Neuronal stem cell (in vitro differentiated cells): ENCODE measurements at regions not wholly inside any gene's neighbourhood (a gene's known extent, or its start where the extent isn't known, plus 50 kb on each side); places are given as distances from the start of the nearest gene placed in this dataset.

Experiments
- DNase-seq: peaks from one replicate; pipeline ENCODE4 v3.0.0-alpha.2; 2013; ENCODE audit warnings: low spot score
- H2AFZ ChIP-seq: one replicate; pipeline ENCODE4 v1.6.1; 2013; ENCODE audit warnings: mild to moderate bottlenecking, low read length, inconsistent platforms
- H2AK5ac ChIP-seq: 2 replicates; pipeline ENCODE4 v1.6.1; 2013; ENCODE audit warnings: low read depth, mild to moderate bottlenecking, inconsistent platforms, low read length, moderate library complexity, mixed read lengths
- H2BK120ac ChIP-seq: 2 replicates; pipeline ENCODE4 v1.6.1; 2013; ENCODE audit warnings: low read depth, mild to moderate bottlenecking, inconsistent platforms, low read length, moderate library complexity, mixed read lengths
- H2BK12ac ChIP-seq: one replicate; pipeline ENCODE4 v1.6.1; 2013; ENCODE audit warnings: low read length, inconsistent platforms
- H2BK15ac ChIP-seq: 2 replicates; pipeline ENCODE4 v1.6.1; 2013; ENCODE audit warnings: mild to moderate bottlenecking, low read length, inconsistent platforms, mixed read lengths
- H2BK5ac ChIP-seq: one replicate; pipeline ENCODE4 v1.6.1; 2013; ENCODE audit warnings: inconsistent platforms, mild to moderate bottlenecking, low read length, moderate library complexity
- H3K14ac ChIP-seq: one replicate; pipeline ENCODE4 v1.6.1; 2013; ENCODE audit warnings: low read length, inconsistent platforms
- H3K18ac ChIP-seq: 2 replicates; pipeline ENCODE4 v1.6.1; 2013; ENCODE audit warnings: low read length, inconsistent platforms
- H3K23ac ChIP-seq: 2 replicates; pipeline ENCODE4 v1.6.1; 2013; ENCODE audit warnings: low read depth, mild to moderate bottlenecking, mixed read lengths, low read length, inconsistent platforms; ENCODE audit not compliant: poor library complexity
- H3K27ac ChIP-seq: replicated peaks from 3 replicates; pipeline ENCODE4 v1.5.1; 2013; ENCODE audit warnings: low read length, inconsistent platforms
- H3K27me3 ChIP-seq, 3 experiments: 2 replicates each; pipeline ENCODE4 v1.6.1; 2013; ENCODE audit warnings: low read length in 3 of 3, mild to moderate bottlenecking in 2 of 3, inconsistent platforms in 1 of 3, low read depth in 1 of 3, mixed read lengths in 1 of 3, moderate library complexity in 1 of 3; ENCODE audit not compliant: control insufficient read depth in 3 of 3, insufficient read depth in 3 of 3
- H3K36me3 ChIP-seq, 2 donors: replicated peaks in 1 of 2; 2 replicates each; pipeline ENCODE4 v1.6.1; 2013; ENCODE audit warnings: low read length in 2 of 2; ENCODE audit not compliant: control insufficient read depth in 2 of 2, insufficient read depth in 2 of 2
- H3K4ac ChIP-seq: 2 replicates; pipeline ENCODE4 v1.6.1; 2013; ENCODE audit warnings: inconsistent platforms, mild to moderate bottlenecking, low read length, moderate library complexity
- H3K4me1 ChIP-seq, 2 donors: 1 replicate in 1 of 2; 2 replicates in 1 of 2; pipeline ENCODE4 v1.6.1; 2013; ENCODE audit warnings: low read length in 2 of 2, low read depth in 1 of 2; ENCODE audit not compliant: control insufficient read depth in 2 of 2, insufficient read depth in 1 of 2
- H3K4me2 ChIP-seq: one replicate; pipeline ENCODE4 v1.6.1; 2013; ENCODE audit warnings: mild to moderate bottlenecking, low read length, inconsistent platforms; ENCODE audit not compliant: insufficient read depth, poor library complexity, severe bottlenecking
- H3K4me3 ChIP-seq, 2 donors: 2 replicates each; pipeline ENCODE4 v1.5.1; 2013; ENCODE audit warnings: low read length in 2 of 2, mild to moderate bottlenecking in 2 of 2, inconsistent platforms in 1 of 2, moderate library complexity in 1 of 2
- H3K79me1 ChIP-seq: one replicate; pipeline ENCODE4 v1.6.1; 2013; ENCODE audit warnings: low read depth, mild to moderate bottlenecking, inconsistent platforms, low read length, moderate library complexity
- H3K9ac ChIP-seq: one replicate; pipeline ENCODE4 v1.6.1; 2013; ENCODE audit warnings: mild to moderate bottlenecking, low read depth, low read length, inconsistent platforms; ENCODE audit not compliant: poor library complexity
- H3K9me3 ChIP-seq, 2 donors: replicated peaks in 1 of 2; 2 replicates each; pipeline versions ENCODE3 to v1.6.1; 2013; ENCODE audit warnings: low read length in 2 of 2, mild to moderate bottlenecking in 2 of 2, inconsistent platforms in 1 of 2, low read depth in 1 of 2, mixed read lengths in 1 of 2, moderate library complexity in 1 of 2; ENCODE audit not compliant: control insufficient read depth in 2 of 2, insufficient read depth in 1 of 2
- H4K8ac ChIP-seq: one replicate; pipeline ENCODE4 v1.6.1; 2013; ENCODE audit warnings: low read depth, mild to moderate bottlenecking, inconsistent platforms, low read length, moderate library complexity
- H4K91ac ChIP-seq: one replicate; pipeline ENCODE4 v1.6.1; 2013; ENCODE audit warnings: low read length, low read depth, mild to moderate bottlenecking, inconsistent platforms; ENCODE audit not compliant: poor library complexity
- WGBS, 2 donors: extraction: QIAGEN DNeasy Blood & Tissue Kit; methylation state at CpG; one replicate each; pipeline ENCODE4 v1.1.7; 2013; ENCODE audit warnings: missing lambda C conversion rate in 2 of 2, mixed read lengths in 1 of 2; ENCODE audit not compliant: insufficient read length in 2 of 2, insufficient replicate concordance in 1 of 2; ENCODE audit errors: extremely low coverage in 2 of 2; 5-methylcytosine and 5-hydroxymethylcytosine counted together

DNA sequence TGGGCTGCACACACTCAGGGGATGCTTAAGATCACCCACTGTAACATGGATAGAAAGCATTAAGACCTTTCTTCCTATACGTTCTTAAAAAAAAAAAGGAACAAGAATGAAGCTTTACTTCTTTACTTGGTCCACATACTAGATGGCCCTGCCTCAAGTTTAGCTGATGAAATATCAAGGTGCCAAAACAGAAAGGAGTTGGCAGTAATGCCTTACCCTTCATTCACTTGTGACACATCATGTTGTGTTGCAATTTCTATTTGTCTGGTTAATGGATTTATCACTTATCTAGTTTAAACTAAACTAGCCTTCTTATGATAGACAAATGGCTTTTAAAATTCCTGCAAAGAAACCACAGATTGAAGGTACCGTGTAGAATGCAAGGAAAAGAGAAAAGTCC is 720.3 kb downstream of the CCSER2 start:
- Histone ChIP-seq H3K4me2 (no peak overlapping the region), H2BK12ac (no peak overlapping the region), H3K4ac (no peak overlapping the region), H4K91ac (no peak overlapping the region), H3K79me1 (no peaks in the 10 kb centered on the region), H2BK5ac (no peak overlapping the region), H2AK5ac (no peak overlapping the region), H3K23ac (no peak overlapping the region), H3K14ac (no peak overlapping the region), H3K4me3 (no peak overlapping the region), H2AFZ (no peak overlapping the region), H3K9ac (no peak overlapping the region), H3K27ac (no peak overlapping the region), H3K18ac (no peak overlapping the region), H2BK15ac (no peak overlapping the region), H3K9me3 (no peaks in the 10 kb centered on the region), H4K8ac (no peak overlapping the region), H3K36me3 (no peaks in the 10 kb centered on the region), H2BK120ac (no peak overlapping the region), H3K27me3 (no peaks in the 10 kb centered on the region), H3K4me1 (no peaks in the 10 kb centered on the region)
- no peak for DNase-seq
- no CpG with 5 or more reads among the region's 2 CpGs for WGBS, 2 donors

DNA sequence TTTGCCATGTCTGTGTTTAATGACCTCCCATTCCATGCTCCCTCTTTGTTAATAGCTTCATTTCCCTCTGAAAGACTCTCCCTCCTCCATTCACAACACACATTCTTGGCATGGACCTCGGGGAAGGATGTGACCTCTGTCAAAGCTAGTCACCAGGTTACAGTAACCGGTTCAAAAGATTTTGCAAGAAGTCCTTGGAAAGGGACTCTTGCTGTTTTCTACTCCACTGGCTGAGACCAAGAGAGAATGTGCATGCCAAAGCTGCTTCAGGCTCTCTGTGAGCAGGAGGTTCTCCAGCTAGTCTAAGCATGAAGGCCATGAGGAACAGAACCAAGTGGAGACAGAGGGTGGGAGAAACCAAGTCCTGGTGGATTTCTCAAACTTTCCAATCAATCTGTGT is 732.6 kb downstream of the CCSER2 start:
- Histone ChIP-seq H3K4ac (no peak overlapping the region), H3K4me3 (no peak overlapping the region), H2AFZ (no peak overlapping the region), H4K91ac (no peak overlapping the region), H2BK12ac (no peak overlapping the region), H3K27me3 (no peaks in the 10 kb centered on the region), H2BK15ac (no peak overlapping the region), H3K79me1 (no peaks in the 10 kb centered on the region), H3K36me3 (no peaks in the 10 kb centered on the region), H3K9ac (no peak overlapping the region), H3K27ac (no peak overlapping the region), H3K4me2 (no peak overlapping the region), H4K8ac (no peak overlapping the region), H2BK5ac (no peak overlapping the region), H3K14ac (no peak overlapping the region), H3K9me3 (peaks cover 0 to 2% of the 10 kb centered on the region in 2 donors), H3K4me1 (peaks cover 1 to 4% of the 10 kb centered on the region in 2 donors), H2BK120ac (no peak overlapping the region), H2AK5ac (no peak overlapping the region), H3K23ac (no peak overlapping the region), H3K18ac (no peak overlapping the region)
- DNase-seq: no peak
- no CpG with 5 or more reads among the region's 2 CpGs for WGBS, 2 donors

DNA sequence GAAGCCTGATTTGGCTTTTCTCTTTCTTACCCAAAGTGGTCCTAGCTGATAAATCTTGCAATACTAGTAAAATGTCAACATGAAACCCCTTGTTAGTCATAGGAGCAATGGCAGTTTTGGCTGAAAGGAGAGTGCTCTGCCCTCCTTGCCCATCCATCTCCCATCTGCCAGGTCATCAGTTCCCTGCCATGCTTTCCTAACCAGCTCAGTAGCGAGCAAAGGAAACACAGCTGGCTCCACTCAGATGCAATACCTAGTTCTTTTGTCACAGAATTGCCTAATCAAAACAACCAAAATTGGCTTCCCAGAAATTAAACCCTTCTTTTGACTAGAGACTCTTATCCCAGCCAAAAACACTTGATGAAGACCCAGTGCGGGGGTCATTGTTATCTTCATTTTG is 733.0 kb downstream of the CCSER2 start:
- no peaks in the 10 kb centered on the region for H3K79me1 ChIP-seq
- H3K23ac ChIP-seq: no peak overlapping the region
- no peak for DNase-seq
- H3K4ac ChIP-seq: no peak overlapping the region
- H4K91ac ChIP-seq: no peak overlapping the region
- no peak overlapping the region for H2BK12ac ChIP-seq
- H2AFZ ChIP-seq: no peak overlapping the region
- no peak overlapping the region for H2AK5ac ChIP-seq
- no peak overlapping the region for H2BK15ac ChIP-seq
- H3K18ac ChIP-seq: no peak overlapping the region
- H4K8ac ChIP-seq: no peak overlapping the region
- no peak overlapping the region for H3K14ac ChIP-seq
- peaks cover 1 to 4% of the 10 kb centered on the region in 2 donors for H3K4me1 ChIP-seq
- no peak overlapping the region for H2BK5ac ChIP-seq
- H3K27ac ChIP-seq: no peak overlapping the region
- peaks cover 0 to 2% of the 10 kb centered on the region in 2 donors for H3K9me3 ChIP-seq
- no peaks in the 10 kb centered on the region for H3K36me3 ChIP-seq
- WGBS, 2 donors: no CpG with 5 or more reads among the region's 2 CpGs
- no peak overlapping the region for H3K9ac ChIP-seq
- H2BK120ac ChIP-seq: no peak overlapping the region
- H3K27me3 ChIP-seq: no peaks in the 10 kb centered on the region
- no peak overlapping the region for H3K4me3 ChIP-seq
- H3K4me2 ChIP-seq: no peak overlapping the region

DNA sequence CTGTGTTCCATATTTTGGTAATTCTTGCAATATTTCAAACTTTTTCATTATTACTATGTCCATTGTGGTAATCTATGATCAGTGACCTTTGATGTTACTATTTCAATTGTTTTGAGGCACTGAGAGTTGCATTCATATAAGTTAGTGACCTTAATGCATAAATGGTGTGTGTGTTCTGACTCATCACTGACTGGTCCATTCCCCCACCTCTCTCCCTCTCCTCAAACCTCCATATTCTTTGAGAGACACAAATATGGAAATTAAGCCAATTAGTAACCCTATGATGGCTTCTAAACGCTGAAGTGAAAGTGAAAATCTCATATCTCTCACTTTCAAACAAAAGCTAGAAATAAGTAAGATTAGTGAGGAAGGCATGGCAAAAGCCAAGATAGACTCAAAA is 739.6 kb downstream of the CCSER2 start:
- Histone ChIP-seq H3K4me3 (no peak overlapping the region), H3K9me3 (no peaks in the 10 kb centered on the region), H3K4me1 (no peaks in the 10 kb centered on the region), H3K23ac (no peak overlapping the region), H2BK5ac (no peak overlapping the region), H2BK120ac (no peak overlapping the region), H4K8ac (no peak overlapping the region), H3K18ac (no peak overlapping the region), H3K4ac (no peak overlapping the region), H3K4me2 (no peak overlapping the region), H3K36me3 (no peaks in the 10 kb centered on the region), H4K91ac (no peak overlapping the region), H2BK15ac (no peak overlapping the region), H3K27ac (no peak overlapping the region), H2BK12ac (no peak overlapping the region), H2AK5ac (no peak overlapping the region), H3K9ac (no peak overlapping the region), H3K27me3 (no peaks in the 10 kb centered on the region), H2AFZ (no peak overlapping the region), H3K79me1 (no peaks in the 10 kb centered on the region), H3K14ac (no peak overlapping the region)
- no peak for DNase-seq
- no CpG with 5 or more reads among the region's 1 CpG for WGBS, 2 donors
